ENCODE measurements at regions not wholly inside any gene's neighbourhood (a gene's known extent, or its start where the extent isn't known, plus 50 kb on each side); places are given as distances from the start of the nearest gene placed in this dataset.

DNA sequence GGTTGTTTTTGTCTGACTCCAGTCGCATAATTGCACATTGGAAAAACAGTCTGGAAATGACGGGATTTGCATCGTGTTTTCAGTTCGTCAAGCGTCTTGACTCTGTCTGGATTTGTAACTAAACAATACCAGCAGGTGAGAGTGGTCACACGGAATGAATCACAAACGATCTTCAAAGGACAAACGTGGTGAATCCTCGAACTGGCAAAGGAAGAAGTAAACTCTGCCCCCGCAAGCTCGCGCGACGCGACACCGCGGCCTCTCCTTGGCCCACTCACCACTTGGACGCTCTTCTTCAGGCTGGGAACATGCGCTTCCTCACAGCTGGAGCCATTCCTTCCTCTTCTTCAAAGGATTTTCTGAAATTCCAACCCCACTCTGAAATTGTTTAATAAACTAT lies 352.6 kb downstream of the THBS2 start:
- no peak overlapping the region for H3K27ac Mint-ChIP-seq
- no peak for ATAC-seq
- no peaks in the 10 kb centered on the region for H3K36me3 Mint-ChIP-seq (ENCODE audit: low read depth)

DNA sequence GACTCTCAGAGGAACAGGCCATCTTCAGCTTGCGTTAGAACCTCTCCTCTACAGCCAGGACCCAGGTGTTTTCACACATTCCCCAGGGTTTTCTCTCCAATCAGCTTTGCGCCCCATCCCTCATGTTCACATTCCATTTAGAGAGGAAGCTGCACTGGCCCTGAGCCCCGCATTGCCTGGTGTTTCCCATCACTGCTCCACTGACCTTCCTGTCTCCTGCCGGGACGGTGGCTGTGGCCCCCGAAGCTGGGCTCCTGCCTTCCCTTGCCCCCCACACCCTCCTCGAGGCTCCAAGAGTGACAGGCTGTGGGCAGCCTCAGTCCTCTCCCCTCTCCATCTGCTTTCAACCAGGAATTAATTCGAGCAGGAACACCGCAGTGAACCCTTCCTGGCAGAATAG lies 357.3 kb downstream of the THBS2 start:
- no peaks in the 10 kb centered on the region for H3K9me3 Mint-ChIP-seq
- DNase-seq (no peak), ATAC-seq (no peak)
- H3K36me3 Mint-ChIP-seq (ENCODE audit: low read depth), result no peaks in the 10 kb centered on the region
- no peak overlapping the region for H3K4me3 Mint-ChIP-seq
- H3K4me1 Mint-ChIP-seq, result peaks cover 9% of the 10 kb centered on the region
- H3K27ac Mint-ChIP-seq, result no peak overlapping the region
- no peaks in the 10 kb centered on the region for H3K27me3 Mint-ChIP-seq

More for the DNA sequence above, 352.6 kb downstream of the THBS2 start:
- H3K4me3 Mint-ChIP-seq, result no peak overlapping the region
- H3K4me1 Mint-ChIP-seq, result peaks cover 3% of the 10 kb centered on the region
- DNase-seq, result no peak
- no peaks in the 10 kb centered on the region for H3K27me3 Mint-ChIP-seq
- no peaks in the 10 kb centered on the region for H3K9me3 Mint-ChIP-seq

- Mint-ChIP-seq H3K36me3 (ENCODE audit: low read depth) (no peaks in the 10 kb centered on the region), H3K27me3 (no peaks in the 10 kb centered on the region), H3K4me1 (peaks cover 9% of the 10 kb centered on the region), H3K27ac (no peak overlapping the region), H3K4me3 (peak overlapping the region; percentile 31), H3K9me3 (no peaks in the 10 kb centered on the region)
- ATAC-seq, result peak; percentile 89
- DNase-seq, result peak; percentile 83
These were observed 358.4 kb downstream of the THBS2 start for GRCh38 chr6:168895102-168895812.

GRCh38 chr6:168892031-168892430 lies 361.6 kb downstream of the THBS2 start:
- Mint-ChIP-seq H3K4me1 (peaks cover 9% of the 10 kb centered on the region), H3K27me3 (no peaks in the 10 kb centered on the region), H3K27ac (no peak overlapping the region), H3K9me3 (no peaks in the 10 kb centered on the region), H3K36me3 (ENCODE audit: low read depth) (no peaks in the 10 kb centered on the region), H3K4me3 (no peak overlapping the region)
- ATAC-seq (no peak), DNase-seq (no peak)

DNA sequence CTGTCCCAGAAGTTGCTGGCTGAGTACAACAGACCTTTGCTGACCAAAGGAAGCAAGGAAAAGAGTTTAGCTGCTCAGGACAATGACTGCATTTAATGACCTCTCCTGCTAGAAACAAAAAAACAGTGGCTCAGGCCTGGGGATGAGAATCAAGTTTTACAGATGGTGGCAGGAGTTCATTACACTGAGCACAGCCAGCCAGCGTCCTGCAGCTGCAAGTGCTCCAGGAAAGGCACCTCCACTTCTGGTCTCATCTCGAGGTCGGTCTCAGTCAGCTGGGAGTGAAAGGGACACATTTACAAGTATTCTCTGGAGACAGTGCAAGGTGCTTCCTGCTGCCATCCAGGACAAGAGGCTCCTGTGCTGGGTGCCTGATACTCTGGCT lies 362.7 kb downstream of the THBS2 start:
- Mint-ChIP-seq H3K27me3 (no peaks in the 10 kb centered on the region), H3K4me3 (no peak overlapping the region), H3K27ac (no peak overlapping the region), H3K4me1 (peaks cover 9% of the 10 kb centered on the region), H3K36me3 (ENCODE audit: low read depth) (no peaks in the 10 kb centered on the region), H3K9me3 (no peaks in the 10 kb centered on the region)
- no peak for ATAC-seq
- DNase-seq, result no peak

- no peaks in the 10 kb centered on the region for H3K27me3 Mint-ChIP-seq
- ATAC-seq (no peak), DNase-seq (no peak)
- no peaks in the 10 kb centered on the region for H3K9me3 Mint-ChIP-seq
- no peak overlapping the region for H3K27ac Mint-ChIP-seq
- H3K36me3 Mint-ChIP-seq (ENCODE audit: low read depth), result no peaks in the 10 kb centered on the region
- no peak overlapping the region for H3K4me3 Mint-ChIP-seq
- peaks cover 7% of the 10 kb centered on the region for H3K4me1 Mint-ChIP-seq
These were observed 363.2 kb downstream of the THBS2 start for GRCh38 chr6:168890306-168890980.

GRCh38 chr6:168888786-168889345 lies 364.8 kb downstream of the THBS2 start:
- no peaks in the 10 kb centered on the region for H3K9me3 Mint-ChIP-seq
- H3K4me1 Mint-ChIP-seq, result peaks cover 7% of the 10 kb centered on the region
- no peak overlapping the region for H3K4me3 Mint-ChIP-seq
- H3K27me3 Mint-ChIP-seq, result no peaks in the 10 kb centered on the region
- ATAC-seq, result no peak
- DNase-seq, result no peak
- no peaks in the 10 kb centered on the region for H3K36me3 Mint-ChIP-seq (ENCODE audit: low read depth)
- no peak overlapping the region for H3K27ac Mint-ChIP-seq

- Mint-ChIP-seq H3K27me3 (no peaks in the 10 kb centered on the region), H3K4me3 (no peak overlapping the region), H3K9me3 (no peaks in the 10 kb centered on the region), H3K4me1 (peaks cover 7% of the 10 kb centered on the region), H3K36me3 (ENCODE audit: low read depth) (no peaks in the 10 kb centered on the region), H3K27ac (no peak overlapping the region)
- ATAC-seq (no peak), DNase-seq (no peak)
These were observed 365.5 kb downstream of the THBS2 start for GRCh38 chr6:168888102-168888501.

GRCh38 chr6:168887621-168888020 lies 366.0 kb downstream of the THBS2 start:
- H3K27ac Mint-ChIP-seq, result no peak overlapping the region
- no peak overlapping the region for H3K4me3 Mint-ChIP-seq
- peaks cover 7% of the 10 kb centered on the region for H3K4me1 Mint-ChIP-seq
- H3K27me3 Mint-ChIP-seq, result no peaks in the 10 kb centered on the region
- H3K9me3 Mint-ChIP-seq, result no peaks in the 10 kb centered on the region
- no peak for ATAC-seq
- no peak for DNase-seq
- no peaks in the 10 kb centered on the region for H3K36me3 Mint-ChIP-seq (ENCODE audit: low read depth)

DNA sequence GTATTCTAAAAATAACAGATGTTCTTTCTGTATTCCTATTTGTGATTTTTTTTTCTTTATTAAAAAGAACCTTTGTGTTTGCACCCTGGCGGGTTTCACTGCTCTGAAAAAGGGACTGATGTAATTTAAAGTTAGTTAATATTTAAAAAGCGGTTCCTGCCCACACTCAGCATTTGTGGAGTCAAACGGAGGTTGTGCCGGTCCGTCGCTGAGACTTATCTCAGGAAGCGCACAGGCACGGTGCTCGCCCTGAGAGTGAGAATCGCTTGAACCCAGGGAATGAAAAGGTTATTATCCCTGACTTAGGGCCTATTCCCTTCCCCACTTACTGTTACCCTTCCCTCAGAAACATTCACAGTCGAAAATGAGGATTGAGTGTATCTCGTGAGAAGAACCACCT lies 366.7 kb downstream of the THBS2 start:
- H3K4me1 Mint-ChIP-seq, result peaks cover 7% of the 10 kb centered on the region
- no peaks in the 10 kb centered on the region for H3K9me3 Mint-ChIP-seq
- no peaks in the 10 kb centered on the region for H3K36me3 Mint-ChIP-seq (ENCODE audit: low read depth)
- H3K27me3 Mint-ChIP-seq, result no peaks in the 10 kb centered on the region
- H3K4me3 Mint-ChIP-seq, result no peak overlapping the region
- ATAC-seq (no peak), DNase-seq (no peak)
- no peak overlapping the region for H3K27ac Mint-ChIP-seq

- no peaks in the 10 kb centered on the region for H3K9me3 Mint-ChIP-seq
- no peak for ATAC-seq
- H3K27me3 Mint-ChIP-seq, result no peaks in the 10 kb centered on the region
- no peak overlapping the region for H3K27ac Mint-ChIP-seq
- no peak for DNase-seq
- H3K4me1 Mint-ChIP-seq, result peaks cover 7% of the 10 kb centered on the region
- no peak overlapping the region for H3K4me3 Mint-ChIP-seq
- H3K36me3 Mint-ChIP-seq (ENCODE audit: low read depth), result no peaks in the 10 kb centered on the region
These were observed 367.6 kb downstream of the THBS2 start for GRCh38 chr6:168885751-168886742.

- H3K4me3 Mint-ChIP-seq, result no peak overlapping the region
- no peaks in the 10 kb centered on the region for H3K27me3 Mint-ChIP-seq
- H3K4me1 Mint-ChIP-seq, result peaks cover 7% of the 10 kb centered on the region
These were observed 368.4 kb downstream of the THBS2 start for GRCh38 chr6:168885196-168885595.

DNA sequence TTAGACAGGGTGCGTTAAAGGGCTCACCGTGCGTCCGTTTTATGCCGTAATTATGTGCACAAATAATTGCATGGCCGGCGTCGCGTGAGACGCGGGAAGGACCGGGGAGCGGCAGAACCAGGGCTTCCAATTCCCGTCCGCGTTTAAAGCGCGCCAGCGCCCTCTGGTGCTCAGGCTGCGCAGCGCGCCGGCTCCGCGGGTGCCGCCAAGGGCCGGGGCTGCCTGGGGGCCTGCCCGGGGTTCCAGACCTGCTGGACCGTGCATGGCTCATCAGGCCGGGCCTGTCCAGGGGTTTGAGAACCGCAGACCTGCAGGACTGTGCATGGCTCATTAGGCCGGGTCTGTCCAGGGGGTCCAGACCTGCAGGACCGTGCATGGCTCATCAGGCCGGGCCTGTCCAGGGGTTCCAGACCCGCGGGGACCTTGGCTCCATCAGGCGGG lies 369.0 kb downstream of the THBS2 start:
- Mint-ChIP-seq H3K27ac (no peak overlapping the region), H3K36me3 (ENCODE audit: low read depth) (no peaks in the 10 kb centered on the region), H3K9me3 (no peaks in the 10 kb centered on the region), H3K4me1 (peaks cover 7% of the 10 kb centered on the region), H3K27me3 (no peaks in the 10 kb centered on the region), H3K4me3 (peak overlapping the region; percentile 61)
- DNase-seq, result peak; percentile 81
- peak; percentile 64 for ATAC-seq

More at GRCh38 chr6:168885196-168885595, 368.4 kb downstream of the THBS2 start:
- no peak overlapping the region for H3K27ac Mint-ChIP-seq
- DNase-seq, result no peak
- H3K9me3 Mint-ChIP-seq, result no peaks in the 10 kb centered on the region
- no peak for ATAC-seq
- H3K36me3 Mint-ChIP-seq (ENCODE audit: low read depth), result no peaks in the 10 kb centered on the region

- no peaks in the 10 kb centered on the region for H3K36me3 Mint-ChIP-seq (ENCODE audit: low read depth)
- no peaks in the 10 kb centered on the region for H3K9me3 Mint-ChIP-seq
- ATAC-seq (peak; percentile 7), DNase-seq (no peak)
- peak overlapping the region; percentile 61 for H3K4me3 Mint-ChIP-seq
- H3K27ac Mint-ChIP-seq, result peak overlapping the region; percentile 42
- H3K27me3 Mint-ChIP-seq, result no peaks in the 10 kb centered on the region
- H3K4me1 Mint-ChIP-seq, result peaks cover 7% of the 10 kb centered on the region
These were observed 369.5 kb downstream of the THBS2 start for GRCh38 chr6:168884050-168884645.
